ENCODE measurements at regions not wholly inside any gene's neighbourhood (a gene's known extent, or its start where the extent isn't known, plus 50 kb on each side); places are given as distances from the start of the nearest gene placed in this dataset.
"Not testable (repeated sequence)": the region's sequence is repeated elsewhere in the genome, so short reads cannot be mapped to it uniquely, and the experiment has no call there.

- no peak for DNase-seq
These were observed 131.5 kb downstream of the ZNF608 start for GRCh38 chr5:124614836-124615385.

- DNase-seq, result no peak
These were observed 132.3 kb downstream of the ZNF608 start for GRCh38 chr5:124614105-124614504.

- DNase-seq, result no peak
These were observed 133.0 kb downstream of the ZNF608 start for GRCh38 chr5:124613273-124613953.

GRCh38 chr5:124612023-124612422 is 134.4 kb downstream of the ZNF608 start:
- no peak for DNase-seq

- DNase-seq, result not testable (repeated sequence)
These were observed 135.2 kb downstream of the ZNF608 start for GRCh38 chr5:124611262-124611661.

GRCh38 chr5:124609685-124610084 is 136.8 kb downstream of the ZNF608 start:
- not testable (repeated sequence) for DNase-seq

GRCh38 chr5:124606543-124606942 is 139.9 kb downstream of the ZNF608 start:
- no peak for DNase-seq

GRCh38 chr5:124606093-124606492 is 140.3 kb downstream of the ZNF608 start:
- no peak for DNase-seq

- DNase-seq, result no peak
These were observed 140.9 kb downstream of the ZNF608 start for GRCh38 chr5:124605541-124605940.

GRCh38 chr5:124604419-124604818 is 142.0 kb downstream of the ZNF608 start:
- no peak for DNase-seq

- no peak for DNase-seq
These were observed 143.4 kb downstream of the ZNF608 start for GRCh38 chr5:124602925-124603650.

- no peak for DNase-seq
These were observed 147.1 kb downstream of the ZNF608 start for GRCh38 chr5:124599028-124599973.

- DNase-seq, result peak; percentile 90
These were observed 149.6 kb downstream of the ZNF608 start for GRCh38 chr5:124596595-124597421.

GRCh38 chr5:124593952-124594351 is 152.5 kb downstream of the ZNF608 start:
- DNase-seq, result no peak

- no peak for DNase-seq
These were observed 153.5 kb downstream of the ZNF608 start for GRCh38 chr5:124592891-124593290.

- DNase-seq, result no peak
These were observed 154.9 kb downstream of the ZNF608 start for GRCh38 chr5:124591583-124591982.

- DNase-seq, result no peak
These were observed 155.8 kb downstream of the ZNF608 start for GRCh38 chr5:124590686-124591085.

- no peak for DNase-seq
These were observed 159.2 kb downstream of the ZNF608 start for GRCh38 chr5:124587280-124587679.

- DNase-seq, result no peak
These were observed 161.3 kb downstream of the ZNF608 start for GRCh38 chr5:124584991-124585715.

GRCh38 chr5:124583469-124584350 is 162.7 kb downstream of the ZNF608 start:
- DNase-seq, result peak; percentile 91

GRCh38 chr5:124582561-124582840 is 163.9 kb downstream of the ZNF608 start:
- DNase-seq, result no peak
